GM12872 (cell line): ENCODE measurements at regions not wholly inside any gene's neighbourhood (a gene's known extent, or its start where the extent isn't known, plus 50 kb on each side); places are given as distances from the start of the nearest gene placed in this dataset.
A peak's percentile ranks its signal among the peaks of the same experiment; 100 is the strongest.

ENCODE experiments used
- TF ChIP-seq, protein P1 (sequence below): IDR thresholded peaks from 3 replicates; pipeline ENCODE4 v1.5.1; 2011; ENCODE audit warnings: low read depth, mild to moderate bottlenecking, low read length, moderate library complexity; ENCODE audit not compliant: insufficient read depth

- TF ChIP-seq, protein P1, sequence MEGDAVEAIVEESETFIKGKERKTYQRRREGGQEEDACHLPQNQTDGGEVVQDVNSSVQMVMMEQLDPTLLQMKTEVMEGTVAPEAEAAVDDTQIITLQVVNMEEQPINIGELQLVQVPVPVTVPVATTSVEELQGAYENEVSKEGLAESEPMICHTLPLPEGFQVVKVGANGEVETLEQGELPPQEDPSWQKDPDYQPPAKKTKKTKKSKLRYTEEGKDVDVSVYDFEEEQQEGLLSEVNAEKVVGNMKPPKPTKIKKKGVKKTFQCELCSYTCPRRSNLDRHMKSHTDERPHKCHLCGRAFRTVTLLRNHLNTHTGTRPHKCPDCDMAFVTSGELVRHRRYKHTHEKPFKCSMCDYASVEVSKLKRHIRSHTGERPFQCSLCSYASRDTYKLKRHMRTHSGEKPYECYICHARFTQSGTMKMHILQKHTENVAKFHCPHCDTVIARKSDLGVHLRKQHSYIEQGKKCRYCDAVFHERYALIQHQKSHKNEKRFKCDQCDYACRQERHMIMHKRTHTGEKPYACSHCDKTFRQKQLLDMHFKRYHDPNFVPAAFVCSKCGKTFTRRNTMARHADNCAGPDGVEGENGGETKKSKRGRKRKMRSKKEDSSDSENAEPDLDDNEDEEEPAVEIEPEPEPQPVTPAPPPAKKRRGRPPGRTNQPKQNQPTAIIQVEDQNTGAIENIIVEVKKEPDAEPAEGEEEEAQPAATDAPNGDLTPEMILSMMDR = no peak
Measured at GRCh38 chr16:48836636-48837035, 226.7 kb upstream of the N4BP1 start.

DNA sequence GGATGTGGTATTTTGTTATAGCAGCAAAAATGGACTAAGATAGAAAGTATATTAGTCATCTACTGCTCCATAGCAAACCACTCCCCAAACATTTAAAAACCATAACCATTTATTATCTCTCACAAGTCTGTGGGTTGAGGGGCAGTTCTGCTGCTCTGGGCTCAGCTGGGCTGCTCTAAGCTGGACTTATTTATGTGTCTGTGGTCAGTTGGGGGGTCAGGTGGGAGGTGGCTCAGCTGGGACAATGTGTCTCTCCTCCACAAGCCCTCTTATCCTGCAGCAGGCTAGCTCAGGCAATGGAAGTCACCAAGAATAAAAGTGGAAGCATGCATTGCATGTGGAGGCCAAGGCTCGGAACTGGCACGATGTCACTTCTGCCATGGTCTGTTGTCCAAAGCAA lies 226.1 kb upstream of the N4BP1 start:
- TF ChIP-seq, protein P1 = no peak

- TF ChIP-seq, protein P1 = no peak
Measured at GRCh38 chr16:48834576-48834975, 224.6 kb upstream of the N4BP1 start.

DNA sequence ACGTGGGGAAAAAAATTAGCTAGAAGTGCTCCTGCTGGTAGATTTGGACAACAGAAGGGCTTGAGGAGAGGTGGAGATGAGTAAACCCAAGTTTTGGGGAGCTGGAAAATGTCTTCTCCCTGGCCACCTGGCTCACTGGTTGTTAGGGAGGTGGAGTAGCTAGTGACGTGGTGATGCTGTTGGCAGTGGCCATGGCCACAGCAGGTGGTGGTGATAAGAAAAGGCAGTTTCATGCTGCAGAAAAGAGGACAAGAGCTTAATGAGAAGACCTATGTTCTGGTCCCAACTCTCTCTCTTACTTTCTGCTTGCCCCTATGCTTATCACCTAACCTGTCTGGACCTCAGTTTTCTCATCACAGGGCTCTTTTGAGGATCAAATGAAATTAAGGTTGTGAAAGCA lies 223.5 kb upstream of the N4BP1 start:
- TF ChIP-seq, protein P1 = no peak

DNA sequence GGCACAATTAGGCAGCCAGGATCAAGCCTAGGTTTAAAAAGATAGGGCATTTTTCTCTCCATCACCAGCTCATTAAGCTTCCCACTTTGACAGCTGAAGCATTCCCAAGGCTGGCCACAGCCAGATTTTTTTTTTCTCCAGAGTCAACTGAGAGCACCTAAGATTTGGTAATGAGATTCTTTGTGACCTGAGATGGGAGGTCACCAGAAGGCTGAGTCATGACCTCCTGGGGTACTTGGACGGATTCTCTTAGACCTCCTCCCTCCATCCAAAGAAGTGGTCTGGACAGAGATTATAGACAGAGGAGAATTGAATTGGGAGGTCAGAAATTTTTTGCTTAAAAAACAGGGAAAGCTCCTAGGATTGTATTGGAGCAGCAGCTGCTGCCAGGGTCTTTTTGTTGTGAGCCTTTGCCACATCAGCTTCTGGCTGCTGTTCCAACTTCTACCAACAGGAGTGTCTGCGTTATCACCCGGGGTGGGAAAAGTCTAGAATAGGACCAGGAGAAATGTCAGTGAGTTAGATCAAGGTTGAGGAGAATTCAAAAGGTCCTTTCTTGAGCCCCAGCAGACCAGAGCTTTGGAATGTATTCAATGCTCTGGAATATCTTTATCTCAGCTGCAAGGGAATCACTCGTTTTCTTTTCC lies 221.2 kb upstream of the N4BP1 start:
- TF ChIP-seq, protein P1 = peak; percentile 46

DNA sequence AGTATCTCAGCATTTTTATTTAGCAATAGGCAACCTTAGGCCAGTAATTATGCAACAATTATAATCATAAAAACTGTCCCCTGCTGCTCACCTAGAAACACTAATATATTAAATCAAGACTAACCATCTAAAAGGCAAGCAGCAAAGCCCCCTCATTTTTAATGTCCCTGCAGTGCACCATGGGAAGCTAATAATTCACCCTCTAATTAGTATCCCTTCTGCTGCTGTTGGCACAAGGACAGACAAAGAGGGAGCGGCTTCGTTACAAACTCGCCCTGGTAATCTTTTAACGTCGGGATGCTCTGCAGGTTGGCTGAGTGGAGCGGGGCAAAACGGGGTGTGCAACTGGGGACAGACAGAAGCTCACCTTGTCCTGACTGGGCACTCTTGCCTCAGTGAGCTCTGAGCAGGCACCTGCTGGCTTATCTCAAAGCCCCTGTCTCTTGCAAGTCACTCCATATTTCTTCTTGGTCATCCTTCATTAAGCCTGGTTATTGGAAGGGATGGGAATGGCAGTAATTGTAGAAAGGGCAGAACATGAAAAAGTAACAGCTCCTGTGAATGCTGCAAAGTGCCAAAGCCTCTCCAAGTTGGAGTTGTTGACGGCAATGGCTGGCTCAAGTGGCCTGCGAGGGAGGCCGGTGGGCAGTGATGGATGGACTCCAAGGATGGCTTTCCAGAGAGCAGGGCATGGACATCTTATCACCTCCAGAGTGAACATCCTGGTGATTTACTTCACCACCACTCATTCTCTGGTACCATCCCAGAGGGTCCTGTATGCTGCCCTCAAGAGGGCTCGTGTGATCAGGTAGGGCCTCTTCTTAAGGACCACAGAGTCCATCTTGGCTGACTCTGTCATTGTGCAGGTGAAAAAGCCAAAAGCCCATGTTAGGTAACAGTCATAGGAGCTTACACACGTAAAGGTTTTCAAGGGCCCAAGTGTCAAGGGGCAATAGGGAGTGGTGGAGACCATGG lies 219.6 kb upstream of the N4BP1 start:
- TF ChIP-seq, protein P1 = no peak

- TF ChIP-seq, protein P1 = no peak
Measured at GRCh38 chr16:48824271-48824670, 214.3 kb upstream of the N4BP1 start.
